H1 (cell line): ENCODE measurements at regions not wholly inside any gene's neighbourhood (a gene's known extent, or its start where the extent isn't known, plus 50 kb on each side); places are given as distances from the start of the nearest gene placed in this dataset.

Source experiments
- CTCF ChIA-PET: fragments of 300-600 bp; sonication (Branson Sonifier 250); formaldehyde crosslinking; loops from one replicate; lab custom pipeline; 2021; ENCODE audit not compliant: partially characterized antibody; lab: Charles Lee
- POLR2A ChIA-PET: fragments of 300-600 bp; sonication (Branson Sonifier 250); formaldehyde crosslinking; loops from one replicate; lab custom pipeline; 2021; ENCODE audit warnings: inconsistent platforms; ENCODE audit not compliant: partially characterized antibody; lab: Charles Lee
- DNase-seq, 2 experiments: peaks; one replicate each; pipeline versions ENCODE4 v3.0.0 to v3.0.0-alpha.2; 2010 to 2022; ENCODE audit warnings: low spot score in 2 of 2, low read depth in 1 of 2, mixed read lengths in 1 of 2
- FAIRE-seq: peaks from 2 replicates; lab custom pipeline; 2011; peaks lifted over from hg19 to GRCh38; lab: Jason Lieb, UNC
- H2AFZ ChIP-seq: 2 replicates; pipeline ENCODE4 v1.8.1; 2012; ENCODE audit warnings: low read length, inconsistent platforms
- H2AK5ac ChIP-seq: 2 replicates; pipeline ENCODE4 v1.6.1; 2013; ENCODE audit warnings: low read depth, low read length
- H2BK120ac ChIP-seq: replicated peaks from 2 replicates; pipeline ENCODE3; 2013; ENCODE audit warnings: low read depth, low read length, inconsistent platforms
- H2BK12ac ChIP-seq: 2 replicates; pipeline ENCODE4 v1.6.1; 2013; ENCODE audit warnings: low read depth, low read length
- H2BK15ac ChIP-seq: 2 replicates; pipeline ENCODE4 v1.6.1; 2013; ENCODE audit warnings: low read length
- H2BK20ac ChIP-seq: 2 replicates; pipeline ENCODE4 v1.6.1; 2013; ENCODE audit warnings: low read length
- H2BK5ac ChIP-seq: 2 replicates; pipeline ENCODE4 v1.6.1; 2013; ENCODE audit warnings: low read depth, low read length
- H3K14ac ChIP-seq: 2 replicates; pipeline ENCODE4 v1.6.1; 2013; ENCODE audit warnings: inconsistent platforms; ENCODE audit not compliant: insufficient read length
- H3K18ac ChIP-seq: 2 replicates; pipeline ENCODE4 v1.6.1; 2013; ENCODE audit warnings: low read length; ENCODE audit errors: extremely low read depth
- H3K23ac ChIP-seq: 2 replicates; pipeline ENCODE4 v1.6.1; 2013; ENCODE audit warnings: inconsistent platforms; ENCODE audit not compliant: insufficient read length
- H3K23me2 ChIP-seq: 2 replicates; pipeline ENCODE4 v1.6.1; 2013; ENCODE audit warnings: low read depth, low read length
- H3K27ac ChIP-seq: 2 replicates; pipeline ENCODE4 v1.6.1; 2011; ENCODE audit warnings: low read depth, low read length, inconsistent platforms
- H3K27me3 ChIP-seq, 4 experiments: replicated peaks in 1 of 4; 1 replicate in 1 of 4; 2 replicates in 3 of 4; pipeline versions ENCODE4 v1.6.1 to v1.8.1; 2011 to 2013; ENCODE audit warnings: low read length in 3 of 4, mild to moderate bottlenecking in 3 of 4, inconsistent platforms in 2 of 4, mixed read lengths in 2 of 4, moderate library complexity in 1 of 4; ENCODE audit not compliant: control insufficient read depth in 3 of 4, insufficient read depth in 3 of 4; ENCODE audit errors: extremely low read depth in 1 of 4
- H3K36me3 ChIP-seq, 4 experiments: 2 replicates each; pipeline versions ENCODE4 v1.6.1 to v1.8.1; 2011 to 2013; ENCODE audit warnings: mild to moderate bottlenecking in 4 of 4, low read length in 3 of 4, moderate library complexity in 2 of 4, control low read depth in 1 of 4, inconsistent platforms in 1 of 4; ENCODE audit not compliant: insufficient read depth in 4 of 4, control insufficient read depth in 2 of 4
- H3K4ac ChIP-seq: replicated peaks from 2 replicates; pipeline ENCODE3; 2013; ENCODE audit warnings: low read length, low read depth, mixed read lengths, inconsistent platforms; ENCODE audit not compliant: insufficient read length
- H3K4me1 ChIP-seq, 4 experiments: replicated peaks in 1 of 4; 1 replicate in 1 of 4; 2 replicates in 3 of 4; pipeline versions ENCODE4 v1.6.1 to v1.8.1; 2011 to 2013; ENCODE audit warnings: low read length in 3 of 4, inconsistent platforms in 2 of 4, mixed read lengths in 1 of 4; ENCODE audit not compliant: insufficient read depth in 4 of 4, control insufficient read depth in 3 of 4
- H3K4me2 ChIP-seq, 2 experiments: 2 replicates each; pipeline versions ENCODE4 v1.6.1 to v1.8.1; 2011 to 2013; ENCODE audit warnings: low read depth in 2 of 2, low read length in 2 of 2, control low read depth in 1 of 2, inconsistent platforms in 1 of 2, mild to moderate bottlenecking in 1 of 2; ENCODE audit not compliant: insufficient read depth in 1 of 2
- H3K4me3 ChIP-seq, 4 experiments: fragments of 200-600, 300-600 bp in 1 of 4; sonication (generic), shearing (Covaris generic), sonication (Bioruptor Twin) in 1 of 4; 2 replicates each; pipeline versions ENCODE4 v1.5.1 to v1.8.1; 2011 to 2016; ENCODE audit warnings: low read length in 4 of 4, low read depth in 3 of 4, control low read depth in 2 of 4, inconsistent platforms in 2 of 4, mild to moderate bottlenecking in 2 of 4, mixed read lengths in 1 of 4, moderate library complexity in 1 of 4; ENCODE audit not compliant: insufficient read depth in 2 of 4; ENCODE audit errors: extremely low read depth in 1 of 4
- H3K56ac ChIP-seq: replicated peaks from 2 replicates; pipeline ENCODE3; 2013; ENCODE audit warnings: low read depth, mild to moderate bottlenecking, mixed read lengths, low read length, inconsistent platforms; ENCODE audit not compliant: insufficient read length
- H3K79me1 ChIP-seq: 2 replicates; pipeline ENCODE4 v1.6.1; 2013; ENCODE audit warnings: low read depth, low read length, control low read depth
- H3K79me2 ChIP-seq, 2 experiments: 2 replicates each; pipeline versions ENCODE4 v1.6.1 to v1.8.1; 2012 to 2013; ENCODE audit warnings: low read length in 2 of 2, mild to moderate bottlenecking in 2 of 2, inconsistent platforms in 1 of 2; ENCODE audit not compliant: insufficient read depth in 2 of 2, control insufficient read depth in 1 of 2
- H3K9ac ChIP-seq, 4 experiments: replicated peaks in 1 of 4; 1 replicate in 1 of 4; 2 replicates in 3 of 4; pipeline versions ENCODE4 v1.6.1 to v1.8.1; 2011 to 2013; ENCODE audit warnings: low read depth in 3 of 4, low read length in 3 of 4, control low read depth in 2 of 4, mild to moderate bottlenecking in 2 of 4, moderate library complexity in 2 of 4, inconsistent platforms in 1 of 4; ENCODE audit errors: extremely low read depth in 1 of 4
- H3K9me3 ChIP-seq, 2 experiments: 2 replicates each; pipeline versions ENCODE4 v1.6.1 to v1.8.1; 2012 to 2013; ENCODE audit warnings: mild to moderate bottlenecking in 2 of 2, moderate library complexity in 2 of 2, control low read depth in 1 of 2, inconsistent platforms in 1 of 2, low read depth in 1 of 2, low read length in 1 of 2, mixed read lengths in 1 of 2; ENCODE audit not compliant: insufficient read depth in 2 of 2
- H4K20me1 ChIP-seq, 2 experiments: replicated peaks in 1 of 2; 2 replicates each; pipeline versions ENCODE3 to v1.8.1; 2011 to 2013; ENCODE audit warnings: inconsistent platforms in 2 of 2, low read length in 2 of 2, mild to moderate bottlenecking in 1 of 2; ENCODE audit not compliant: insufficient read depth in 2 of 2, control insufficient read depth in 1 of 2
- H4K5ac ChIP-seq: 2 replicates; pipeline ENCODE4 v1.6.1; 2013; ENCODE audit warnings: low read length, low read depth, mixed read lengths, inconsistent platforms; ENCODE audit not compliant: insufficient read length
- H4K8ac ChIP-seq: 2 replicates; pipeline ENCODE4 v1.8.0; 2013; ENCODE audit warnings: mild to moderate bottlenecking, moderate library complexity, low read length, inconsistent platforms; ENCODE audit not compliant: insufficient read depth; ENCODE audit errors: extremely low read depth
- H4K91ac ChIP-seq: replicated peaks from 2 replicates; pipeline ENCODE3; 2013; ENCODE audit warnings: low read length, mixed read lengths, inconsistent platforms; ENCODE audit not compliant: insufficient read length
- CHD2 ChIP-seq: IDR thresholded peaks from 2 replicates; pipeline ENCODE4 v1.6.1; 2012; ENCODE audit warnings: low read length, improper control_type of control experiment
- WGBS, 2 experiments: shearing (Covaris generic) in 1 of 2; methylation state at CpG; one replicate each; pipeline versions ENCODE4 v1.1.6 to v1.1.7; 2013 to 2015; ENCODE audit warnings: low lambda C conversion rate in 2 of 2, mixed read lengths in 2 of 2, inconsistent platforms in 1 of 2, low coverage in 1 of 2, missing lambda C conversion rate in 1 of 2; ENCODE audit not compliant: insufficient replicate concordance in 2 of 2, insufficient coverage in 1 of 2, insufficient read length in 1 of 2; ENCODE audit errors: extremely low coverage in 1 of 2, missing lambda C conversion rate in 1 of 2; 5-methylcytosine and 5-hydroxymethylcytosine counted together

DNA sequence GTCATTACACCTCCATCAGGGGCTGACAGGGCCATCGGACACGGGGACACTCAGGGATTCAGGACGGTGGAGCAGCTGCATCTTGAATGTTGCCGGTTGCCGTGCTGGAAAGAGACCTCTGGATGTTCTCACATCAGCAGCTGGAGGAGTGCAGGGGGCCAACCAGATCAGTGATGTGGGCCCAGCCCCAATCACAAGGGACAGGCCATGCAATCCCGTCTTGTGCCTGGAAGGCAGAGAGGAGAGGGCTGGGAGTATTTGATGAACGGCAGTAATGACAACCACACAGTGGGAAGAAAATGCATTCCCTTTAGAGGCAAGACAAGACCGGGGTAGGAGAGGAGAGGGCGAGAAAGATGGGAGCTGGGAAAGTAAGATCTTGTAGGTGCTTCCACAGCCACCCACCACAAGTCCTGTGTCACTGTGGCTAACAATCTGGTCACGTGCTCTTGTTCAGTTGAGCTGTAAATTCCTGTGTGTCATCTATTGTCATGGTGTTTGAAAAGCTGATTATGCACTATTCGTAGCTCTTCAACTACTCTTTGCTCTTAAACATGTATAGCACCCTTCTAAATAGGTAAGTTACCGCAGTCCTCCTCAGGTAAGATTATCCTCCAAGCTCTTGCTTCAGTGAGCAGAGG lies 85.9 kb upstream of the LEP start:
- no peak overlapping the region for H2BK20ac ChIP-seq
- FAIRE-seq (peak; percentile 55), DNase-seq (no peak)
- 68% methylated on average over 12 of the region's 12 CpGs; no CpG with 5 or more reads in 1 of the 2 experiments for WGBS, 2 experiments
- H3K23me2 ChIP-seq, result no peaks in the 10 kb centered on the region
- no peak overlapping the region for H2BK15ac ChIP-seq
- no peaks in the 10 kb centered on the region for H4K20me1 ChIP-seq
- H3K56ac ChIP-seq, result no peak overlapping the region
- H3K79me2 ChIP-seq, result no peaks in the 10 kb centered on the region
- no peak overlapping the region for H3K27ac ChIP-seq
- no peak overlapping the region for H3K23ac ChIP-seq
- peak overlapping the region; percentile 19; the same call in 1 of the 2 replicates for H2BK5ac ChIP-seq
- H3K9ac ChIP-seq, result no peak overlapping the region
- H3K36me3 ChIP-seq, result no peaks in the 10 kb centered on the region
- H2AFZ ChIP-seq, result peak overlapping the region; percentile 52; the same call in 1 of the 2 replicates
- no peak overlapping the region for H3K4ac ChIP-seq
- no peak overlapping the region for H3K14ac ChIP-seq
- peak overlapping the region; percentile 46; a peak in 3 of 4 replicates for H3K4me2 ChIP-seq
- no peak overlapping the region; the same call in 1 of the 2 replicates for H4K8ac ChIP-seq
- no peak for TF ChIP-seq CHD2
- no peaks in the 10 kb centered on the region for H3K79me1 ChIP-seq
- peak overlapping the region; percentile 41; the same call in 1 of the 2 replicates for H2AK5ac ChIP-seq
- peaks cover 0 to 2% (median 0%) of the 10 kb centered on the region in 4 experiments; a peak in 3 of 7 replicates for H3K27me3 ChIP-seq
- H3K18ac ChIP-seq, result no peak overlapping the region
- H3K4me3 ChIP-seq, result no peak overlapping the region
- H3K9me3 ChIP-seq, result no peaks in the 10 kb centered on the region
- peaks cover 8 to 11% (median 9%) of the 10 kb centered on the region in 4 experiments for H3K4me1 ChIP-seq
- peak overlapping the region; percentile 15 for H4K91ac ChIP-seq
- POLR2A ChIA-PET, result interaction anchor here (0.5 kb wide), 1 partner anchor 158 kb away, joined by 3 read pairs; no protein-coding TSS in a partner anchor
- CTCF ChIA-PET, result interaction anchor here (0.7 to 5.3 kb wide), 17 partner anchors 9 to 215 kb away, joined by 3 to 47 read pairs (median 5); no protein-coding TSS in a partner anchor
- no peak overlapping the region for H4K5ac ChIP-seq
- no peak overlapping the region for H2BK12ac ChIP-seq
- H2BK120ac ChIP-seq, result no peak overlapping the region
